Gastrocnemius medialis (tissue), 4 donors: ENCODE measurements at regions not wholly inside any gene's neighbourhood (a gene's known extent, or its start where the extent isn't known, plus 50 kb on each side); places are given as distances from the start of the nearest gene placed in this dataset.

Source experiments
- ATAC-seq, 2 donors: fragments of 150-250 bp; one replicate each; pipeline ENCODE4 v1.9.1; 2016
- DNase-seq, 2 donors: peaks; one replicate each; pipeline ENCODE4 v3.0.0-alpha.2; 2019
- H3K27ac ChIP-seq, 4 donors: fragments of 200-600 bp; sonication (generic); 1 replicate in 1 of 4; 2 replicates in 3 of 4; pipeline ENCODE4 v1.5.1; 2016 to 2018; ENCODE audit warnings: mild to moderate bottlenecking in 2 of 4, moderate library complexity in 1 of 4
- H3K27me3 ChIP-seq, 3 donors: fragments of 200-600 bp; sonication (generic) in 2 of 3; 1 replicate in 1 of 3; 2 replicates in 2 of 3; pipeline versions ENCODE4 v1.5.1 to v1.6.0; 2016 to 2019; ENCODE audit warnings: mild to moderate bottlenecking in 1 of 3, moderate library complexity in 1 of 3
- H3K36me3 ChIP-seq, 2 donors: fragments of 200-600 bp; sonication (generic) in 1 of 2; one replicate each; pipeline ENCODE4 v1.5.1; 2017 to 2018
- H3K4me1 ChIP-seq, 2 donors: fragments of 200-600 bp; sonication (generic) in 1 of 2; one replicate each; pipeline ENCODE4 v1.5.1; 2016 to 2017; ENCODE audit warnings: mild to moderate bottlenecking in 2 of 2
- H3K4me3 ChIP-seq, 4 donors: fragments of 200-600 bp; sonication (generic) in 3 of 4; 1 replicate in 1 of 4; 2 replicates in 3 of 4; pipeline ENCODE4 v1.5.1; 2016 to 2019; ENCODE audit warnings: mild to moderate bottlenecking in 2 of 4
- H3K9me3 ChIP-seq, 3 donors: fragments of 200-600 bp; sonication (generic) in 2 of 3; 1 replicate in 1 of 3; 2 replicates in 2 of 3; pipeline ENCODE4 v1.5.1; 2016 to 2019
- POLR2A ChIP-seq, 2 donors: fragments of 450-650 bp; IDR thresholded peaks; one replicate each; pipeline ENCODE4 v1.6.1; 2017; ENCODE audit warnings: antibody characterized with exemption in 2 of 2, mild to moderate bottlenecking in 2 of 2, moderate library complexity in 2 of 2
- in situ Hi-C, 4 donors: fragments of 200-750 bp; cut with MboI; loops; one replicate each; pipeline versions ENCODE4 v1.15.0 to v1.8.0; 2017; ENCODE audit warnings: low sequenced_read_pairs in 4 of 4
- intact Hi-C: fragments of 100-400 bp; cut with DNase I; formaldehyde crosslinking; loops from one replicate; pipeline ENCODE4 v1.15.1; 2023; ENCODE audit warnings: low total_unique reads
- TF ChIP-seq, protein P1 (sequence below), 5 experiments: fragments of 450-650 bp in 3 of 5; fragments of 200-600 bp in 2 of 5; sonication (generic) in 2 of 5; IDR thresholded peaks in 4 of 5; conservative IDR thresholded peaks in 1 of 5; 1 replicate in 4 of 5; 2 replicates in 1 of 5; pipeline ENCODE4 v1.5.1; 2016 to 2019; ENCODE audit warnings: antibody characterized with exemption in 5 of 5, mild to moderate bottlenecking in 3 of 5, moderate library complexity in 3 of 5

- no peak for ATAC-seq
- in situ Hi-C loops = loop anchor here in 1 of 4 donors (5.0 to 25.0 kb wide), 3 partner anchors 291 to 684 kb away; partner anchors contain the start of gene KLHL20
- H3K27ac ChIP-seq = no peak overlapping the region
Measured at GRCh38 chr1:173421286-173421685, 55.8 kb upstream of the PRDX6 start.

DNA sequence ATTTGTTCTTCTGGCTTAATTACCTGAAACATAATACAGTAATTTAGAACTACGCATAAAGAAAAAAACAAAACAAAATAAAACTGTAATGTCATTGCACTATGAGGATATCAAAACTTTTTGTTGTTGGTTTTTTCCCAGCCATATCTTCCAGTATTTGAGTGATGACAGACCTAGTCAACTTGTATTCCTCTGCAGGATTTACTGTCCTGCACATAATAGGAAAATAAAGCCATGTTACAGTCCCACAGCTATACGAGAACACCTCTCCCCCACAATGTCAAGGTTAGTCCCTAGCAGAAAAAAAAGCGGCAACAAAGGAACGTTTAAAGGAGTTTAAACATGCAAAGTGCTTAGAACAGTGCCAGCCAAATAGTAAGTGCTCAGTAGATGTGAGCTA, 55.3 kb upstream of the PRDX6 start:
- no peak for ATAC-seq
- H3K27ac ChIP-seq = no peak overlapping the region
- H3K9me3 ChIP-seq = no peaks in the 10 kb centered on the region
- intact Hi-C loops (loop anchor here (5.0 to 10.0 kb wide), 4 partner anchors 296 to 677 kb away; partner anchors contain the start of genes GAS5, RC3H1 and ZBTB37), in situ Hi-C loops (loop anchor here in 1 of 4 donors (5.0 to 25.0 kb wide), 3 partner anchors 291 to 684 kb away; partner anchors contain the start of gene KLHL20)
- no peak overlapping the region for H3K4me3 ChIP-seq
- H3K4me1 ChIP-seq = peaks cover 2 to 3% of the 10 kb centered on the region in 2 donors
- H3K27me3 ChIP-seq = no peaks in the 10 kb centered on the region
- no peaks in the 10 kb centered on the region for H3K36me3 ChIP-seq
- TF ChIP-seq, protein P1, sequence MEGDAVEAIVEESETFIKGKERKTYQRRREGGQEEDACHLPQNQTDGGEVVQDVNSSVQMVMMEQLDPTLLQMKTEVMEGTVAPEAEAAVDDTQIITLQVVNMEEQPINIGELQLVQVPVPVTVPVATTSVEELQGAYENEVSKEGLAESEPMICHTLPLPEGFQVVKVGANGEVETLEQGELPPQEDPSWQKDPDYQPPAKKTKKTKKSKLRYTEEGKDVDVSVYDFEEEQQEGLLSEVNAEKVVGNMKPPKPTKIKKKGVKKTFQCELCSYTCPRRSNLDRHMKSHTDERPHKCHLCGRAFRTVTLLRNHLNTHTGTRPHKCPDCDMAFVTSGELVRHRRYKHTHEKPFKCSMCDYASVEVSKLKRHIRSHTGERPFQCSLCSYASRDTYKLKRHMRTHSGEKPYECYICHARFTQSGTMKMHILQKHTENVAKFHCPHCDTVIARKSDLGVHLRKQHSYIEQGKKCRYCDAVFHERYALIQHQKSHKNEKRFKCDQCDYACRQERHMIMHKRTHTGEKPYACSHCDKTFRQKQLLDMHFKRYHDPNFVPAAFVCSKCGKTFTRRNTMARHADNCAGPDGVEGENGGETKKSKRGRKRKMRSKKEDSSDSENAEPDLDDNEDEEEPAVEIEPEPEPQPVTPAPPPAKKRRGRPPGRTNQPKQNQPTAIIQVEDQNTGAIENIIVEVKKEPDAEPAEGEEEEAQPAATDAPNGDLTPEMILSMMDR (IDR thresholded peaks at IDR 0.05 in 4 of 5, conservative IDR thresholded peaks at IDR 0.05 in 1 of 5) = no peak
- TF ChIP-seq POLR2A (IDR thresholded peaks at IDR 0.05) = no peak
- no peak for DNase-seq

More at GRCh38 chr1:173421286-173421685, 55.8 kb upstream of the PRDX6 start:
- H3K4me3 ChIP-seq = no peak overlapping the region
- H3K4me1 ChIP-seq = peaks cover 2 to 3% of the 10 kb centered on the region in 2 donors
- H3K27me3 ChIP-seq = no peaks in the 10 kb centered on the region
- no peaks in the 10 kb centered on the region for H3K9me3 ChIP-seq
- TF ChIP-seq POLR2A (IDR thresholded peaks at IDR 0.05) = no peak
- TF ChIP-seq, protein P1 (IDR thresholded peaks at IDR 0.05 in 4 of 5, conservative IDR thresholded peaks at IDR 0.05 in 1 of 5) = no peak
- no peaks in the 10 kb centered on the region for H3K36me3 ChIP-seq
- intact Hi-C loops = loop anchor here (5.0 to 10.0 kb wide), 4 partner anchors 296 to 676 kb away; partner anchors contain the start of genes GAS5, RC3H1 and ZBTB37
- no peak for DNase-seq

DNA sequence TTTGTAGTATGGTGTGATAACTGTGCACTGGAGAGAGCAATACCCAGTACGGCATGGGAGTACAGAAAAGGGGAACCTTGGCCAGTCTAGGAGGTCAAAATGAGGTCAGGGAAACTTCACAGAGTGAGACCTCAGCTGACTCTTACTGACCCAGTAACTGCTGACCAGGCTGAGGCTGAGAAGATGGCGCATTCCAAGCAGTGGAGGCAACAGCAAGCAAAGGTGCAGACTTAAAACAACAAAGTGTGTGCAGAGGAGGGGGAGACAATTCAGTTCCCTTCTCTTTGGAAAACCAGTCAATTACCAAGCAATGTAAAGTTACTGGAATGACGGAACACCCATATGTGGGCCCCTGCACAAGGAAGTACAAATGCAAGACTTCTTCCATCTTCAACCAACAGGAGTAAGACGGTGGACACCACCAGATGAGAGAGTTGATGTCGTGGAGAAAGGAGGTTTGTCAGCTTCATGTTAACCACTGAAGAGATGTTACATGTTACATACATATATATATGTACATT, 54.6 kb upstream of the PRDX6 start:
- peaks cover 2 to 3% of the 10 kb centered on the region in 2 donors for H3K4me1 ChIP-seq
- no peak for ATAC-seq
- H3K4me3 ChIP-seq = no peak overlapping the region
- intact Hi-C loops (loop anchor here (5.0 to 10.0 kb wide), 4 partner anchors 295 to 678 kb away; partner anchors contain the start of genes GAS5, RC3H1 and ZBTB37), in situ Hi-C loops (loop anchor here in 1 of 4 donors (5.0 to 25.0 kb wide), 3 partner anchors 290 to 685 kb away; partner anchors contain the start of gene KLHL20)
- no peak for DNase-seq
- no peaks in the 10 kb centered on the region for H3K9me3 ChIP-seq
- no peak overlapping the region for H3K27ac ChIP-seq
- TF ChIP-seq POLR2A (IDR thresholded peaks at IDR 0.05) = no peak
- TF ChIP-seq, protein P1 (IDR thresholded peaks at IDR 0.05 in 4 of 5, conservative IDR thresholded peaks at IDR 0.05 in 1 of 5) = no peak
- H3K27me3 ChIP-seq = no peaks in the 10 kb centered on the region
- no peaks in the 10 kb centered on the region for H3K36me3 ChIP-seq

GRCh38 chr1:173423291-173423690, 53.8 kb upstream of the PRDX6 start:
- ATAC-seq = no peak
- Histone ChIP-seq H3K27ac (no peak overlapping the region), H3K27me3 (no peaks in the 10 kb centered on the region), H3K4me3 (no peak overlapping the region), H3K9me3 (no peaks in the 10 kb centered on the region), H3K36me3 (no peaks in the 10 kb centered on the region), H3K4me1 (peaks cover 2 to 3% of the 10 kb centered on the region in 2 donors)
- no peak for TF ChIP-seq POLR2A (IDR thresholded peaks at IDR 0.05)
- TF ChIP-seq, protein P1 (IDR thresholded peaks at IDR 0.05 in 4 of 5, conservative IDR thresholded peaks at IDR 0.05 in 1 of 5) = no peak
- intact Hi-C loops = loop anchor here (5.0 to 10.0 kb wide), 4 partner anchors 294 to 678 kb away; partner anchors contain the start of genes GAS5, RC3H1 and ZBTB37
- DNase-seq = no peak
- in situ Hi-C loops = loop anchor here in 1 of 4 donors (5.0 to 25.0 kb wide), 3 partner anchors 289 to 686 kb away; partner anchors contain the start of gene KLHL20
